HepG2 (cell line): ENCODE measurements at regions not wholly inside any gene's neighbourhood (a gene's known extent, or its start where the extent isn't known, plus 50 kb on each side); places are given as distances from the start of the nearest gene placed in this dataset.

ENCODE experiments used
- ATAC-seq: fragments of 200-7000 bp; cut with Tn5 transposase; 3 replicates; pipeline ENCODE4 v1.9.1; 2020; ENCODE audit warnings: mild to moderate bottlenecking, moderate library complexity
- BruUV-seq: library from RNA; stranded (reverse); fragments of 400-500 nt; replicated peaks from 2 replicates; lab custom pipeline; 2021; lab: Mats Ljungman, UMichigan
- CTCF ChIA-PET: fragments of 300-600 bp; formaldehyde crosslinking; extraction: SDS; loops from one replicate; lab custom pipeline; 2021; ENCODE audit warnings: low total read pairs, inconsistent platforms, low intra/inter-chr PET ratio; lab: Yijun Ruan, JAX
- POLR2A ChIA-PET: fragments of 350-600 bp; sonication (Branson Sonifier 250); formaldehyde crosslinking; loops from one replicate; lab custom pipeline; 2020; ENCODE audit warnings: antibody characterized with exemption, inconsistent platforms; lab: Yijun Ruan, JAX
- DNase-seq: peaks from one replicate; pipeline ENCODE4 v3.0.0-alpha.2; 2015; ENCODE audit warnings: low spot score
- FAIRE-seq: peaks from 3 replicates; lab custom pipeline; 2011; peaks lifted over from hg19 to GRCh38; lab: Jason Lieb, UNC
- H2AFZ ChIP-seq: one replicate; pipeline ENCODE4 v1.6.1; 2011; ENCODE audit warnings: low read length, inconsistent platforms
- H3K27ac ChIP-seq: fragments of 300-600 bp; 3 replicates; pipeline ENCODE4 v1.8.0; 2011; ENCODE audit warnings: mixed run types, mild to moderate bottlenecking, mixed read lengths, low read length, inconsistent platforms; ENCODE audit not compliant: insufficient read depth; ENCODE audit errors: extremely low read length
- H3K27me3 ChIP-seq, 2 experiments: fragments of 200-600 bp in 1 of 2; 2 replicates in 1 of 2; 3 replicates in 1 of 2; pipeline versions ENCODE4 v1.6.0 to v1.8.0; 2011; ENCODE audit warnings: low read length in 2 of 2, mild to moderate bottlenecking in 2 of 2, moderate library complexity in 2 of 2, inconsistent platforms in 1 of 2; ENCODE audit not compliant: insufficient read depth in 2 of 2, control insufficient read depth in 1 of 2
- H3K36me3 ChIP-seq, 2 experiments: fragments of 200-600 bp in 1 of 2; replicated peaks in 1 of 2; 2 replicates in 1 of 2; 3 replicates in 1 of 2; pipeline versions ENCODE4 v1.5.1 to v1.8.0; 2011; ENCODE audit warnings: low read length in 2 of 2, inconsistent platforms in 1 of 2; ENCODE audit not compliant: insufficient read depth in 2 of 2, control insufficient read depth in 1 of 2
- H3K4me1 ChIP-seq: 2 replicates; pipeline ENCODE4 v1.5.1; 2012; ENCODE audit warnings: low read length, inconsistent platforms; ENCODE audit not compliant: insufficient read depth
- H3K4me2 ChIP-seq: 2 replicates; pipeline ENCODE4 v1.6.0; 2011; ENCODE audit warnings: low read depth, low read length, inconsistent platforms
- H3K4me3 ChIP-seq, 3 experiments: fragments of 200-600 bp in 1 of 3; sonication (generic), shearing (Covaris generic) in 1 of 3; replicated peaks in 1 of 3; 2 replicates each; pipeline ENCODE4 v1.5.1; 2011 to 2016; ENCODE audit warnings: low read length in 3 of 3, inconsistent platforms in 2 of 3, low read depth in 2 of 3, mild to moderate bottlenecking in 2 of 3, control low read depth in 1 of 3, mixed read lengths in 1 of 3; ENCODE audit not compliant: insufficient read depth in 1 of 3
- H3K79me2 ChIP-seq: one replicate; pipeline ENCODE4 v1.6.1; 2011; ENCODE audit warnings: low read length, inconsistent platforms; ENCODE audit not compliant: insufficient read depth
- H3K9ac ChIP-seq: 2 replicates; pipeline ENCODE4 v1.6.0; 2011; ENCODE audit warnings: mild to moderate bottlenecking, low read depth, low read length, inconsistent platforms; ENCODE audit not compliant: insufficient read depth
- H3K9me3 ChIP-seq: 2 replicates; pipeline ENCODE4 v1.5.1; 2012; ENCODE audit warnings: mild to moderate bottlenecking, low read length
- H4K20me1 ChIP-seq: 2 replicates; pipeline ENCODE4 v1.6.0; 2011; ENCODE audit warnings: inconsistent platforms, mild to moderate bottlenecking, low read length, moderate library complexity; ENCODE audit not compliant: insufficient read depth
- BHLHE40 ChIP-seq: IDR thresholded peaks from 2 replicates; pipeline ENCODE4 v1.6.1; 2011; ENCODE audit warnings: low read length, improper control_type of control experiment
- CBFB ChIP-seq: sonication (generic); formaldehyde crosslinking; IDR thresholded peaks from 2 replicates; pipeline ENCODE4 v1.4.0; 2020; ENCODE audit warnings: missing genetic modification reagents
- GLI4 ChIP-seq: sonication (generic); formaldehyde crosslinking; IDR thresholded peaks from 2 replicates; pipeline ENCODE4 v1.5.1; 2020; ENCODE audit warnings: missing genetic modification reagents, mild to moderate bottlenecking, moderate library complexity, borderline replicate concordance
- LRRFIP1 ChIP-seq: sonication (generic); formaldehyde crosslinking; conservative IDR thresholded peaks from 2 replicates; pipeline ENCODE4 v1.4.0; 2020; ENCODE audit warnings: missing genetic modification reagents
- MXD4 ChIP-seq: IDR thresholded peaks from 2 replicates; pipeline ENCODE4 v1.6.1; 2016; ENCODE audit warnings: mild to moderate bottlenecking, missing biosample characterization, missing genetic modification reagents
- RXRA ChIP-seq: sonication (generic); formaldehyde crosslinking; IDR thresholded peaks from 2 replicates; pipeline ENCODE4 v1.5.1; 2020; ENCODE audit warnings: missing genetic modification reagents
- SRSF9 ChIP-seq: fragments of 200-400 bp; formaldehyde crosslinking; IDR thresholded peaks from 2 replicates; pipeline ENCODE4 v1.6.1; 2018; ENCODE audit warnings: borderline replicate concordance, mild to moderate bottlenecking, low read depth, low read length; ENCODE audit not compliant: insufficient read depth, poor library complexity, severe bottlenecking
- SUZ12 ChIP-seq: fragments of 150-350 bp; IDR thresholded peaks from 2 replicates; pipeline ENCODE4 v1.6.1; 2014; ENCODE audit warnings: low read depth, low read length
- TERF1 ChIP-seq: sonication (generic); formaldehyde crosslinking; IDR thresholded peaks from 2 replicates; pipeline ENCODE4 v1.8.0; 2022; ENCODE audit warnings: mild to moderate bottlenecking, missing genetic modification reagents, moderate library complexity
- ZNF251 ChIP-seq: sonication (generic); formaldehyde crosslinking; IDR thresholded peaks from 2 replicates; pipeline ENCODE4 v1.9.0; 2021; ENCODE audit warnings: mild to moderate bottlenecking, missing genetic modification reagents
- ZNF512B ChIP-seq: sonication (generic); formaldehyde crosslinking; IDR thresholded peaks from 2 replicates; pipeline ENCODE4 v1.5.1; 2020; ENCODE audit warnings: missing genetic modification reagents, mild to moderate bottlenecking, borderline replicate concordance
- ZNF572 ChIP-seq: sonication (generic); formaldehyde crosslinking; IDR thresholded peaks from 2 replicates; pipeline ENCODE4 v1.5.1; 2020; ENCODE audit warnings: mild to moderate bottlenecking, missing genetic modification reagents
- ZNF639 ChIP-seq: conservative IDR thresholded peaks from 2 replicates; pipeline ENCODE4 v1.6.1; 2018; ENCODE audit warnings: missing genetic modification reagents
- WGBS: methylation state at CpG from one replicate; pipeline ENCODE4 v1.1.6; 2017; ENCODE audit warnings: low lambda C conversion rate; 5-methylcytosine and 5-hydroxymethylcytosine counted together
- in situ Hi-C: cut with HindIII; loops from 2 replicates; pipeline ENCODE4 v1.10.0; 2017; ENCODE audit warnings: low pct_unique_long_range_greater_than_20kb; ENCODE audit not compliant: extremely low pct_ligation_motif_present
- intact Hi-C: fragments of 100-400 bp; cut with micrococcal nuclease; formaldehyde crosslinking; loops from one replicate; pipeline ENCODE4 v1.10.0; 2022; ENCODE audit not compliant: unreplicated experiment

GRCh38 chr11:87440076-87440770, 402.5 kb downstream of the TMEM135 start (continued):
- TF ChIP-seq TERF1 (no peak), MXD4 (CRISPR knock-in tag) (no peak), ZNF639 (CRISPR knock-in tag) (no peak)

- no peaks in the 10 kb centered on the region for H3K36me3 ChIP-seq
- no peak overlapping the region for H2AFZ ChIP-seq
- no peak for DNase-seq
- no TSS peak for BruUV-seq
- intact Hi-C loops: no loop called here
- ATAC-seq: no peak
- no peaks in the 10 kb centered on the region; a peak in 1 of 5 replicates for H3K27me3 ChIP-seq
- H3K4me3 ChIP-seq: no peak overlapping the region
- no peak for FAIRE-seq
- peaks cover 7% of the 10 kb centered on the region; the same call in 1 of the 2 replicates for H3K4me1 ChIP-seq
- no peak overlapping the region for H3K9ac ChIP-seq
- in situ Hi-C loops: no loop called here
- no peaks in the 10 kb centered on the region for H3K9me3 ChIP-seq
- ChIA-PET CTCF (no interaction called here), POLR2A (no interaction called here)
- H3K79me2 ChIP-seq: no peaks in the 10 kb centered on the region
- 0% methylated on average over 1 of the region's 1 CpG for WGBS
- no peak overlapping the region for H3K27ac ChIP-seq
- H4K20me1 ChIP-seq: no peaks in the 10 kb centered on the region
- H3K4me2 ChIP-seq: no peak overlapping the region
- TF ChIP-seq RXRA (CRISPR knock-in tag) (no peak), CBFB (CRISPR knock-in tag) (no peak), SRSF9 (no peak), LRRFIP1 (CRISPR knock-in tag) (no peak), ZNF639 (CRISPR knock-in tag) (no peak), BHLHE40 (no peak), GLI4 (CRISPR knock-in tag) (no peak), ZNF572 (no peak), SUZ12 (no peak), ZNF251 (CRISPR knock-in tag) (no peak), ZNF512B (no peak)
Measured at GRCh38 chr11:87438416-87438815, 400.7 kb downstream of the TMEM135 start.
